SK-N-SH treated with all-trans-retinoic acid at 6 μM for 48 hours (cell line): ENCODE measurements at regions not wholly inside any gene's neighbourhood (a gene's known extent, or its start where the extent isn't known, plus 50 kb on each side); places are given as distances from the start of the nearest gene placed in this dataset.

Experiments
- ZC3H10 ChIP-seq: fragments of 250-450 bp; sonication (Bioruptor Pico); IDR thresholded peaks from 2 replicates; pipeline ENCODE4 v1.5.1; 2021; ENCODE audit warnings: mild to moderate bottlenecking, moderate library complexity
- ZFP30 ChIP-seq: fragments of 450-650 bp; formaldehyde crosslinking; IDR thresholded peaks from 2 replicates; pipeline ENCODE4 v1.5.0; 2022; ENCODE audit warnings: mild to moderate bottlenecking, moderate library complexity

- TF ChIP-seq ZFP30 (CRISPR knock-in tag) (no peak), ZC3H10 (CRISPR knock-in tag) (no peak)
Observed at GRCh38 chr9:78505546-78505945, 208.6 kb downstream of the PSAT1 start.
